ENCODE measurements at regions not wholly inside any gene's neighbourhood (a gene's known extent, or its start where the extent isn't known, plus 50 kb on each side); places are given as distances from the start of the nearest gene placed in this dataset.

DNA sequence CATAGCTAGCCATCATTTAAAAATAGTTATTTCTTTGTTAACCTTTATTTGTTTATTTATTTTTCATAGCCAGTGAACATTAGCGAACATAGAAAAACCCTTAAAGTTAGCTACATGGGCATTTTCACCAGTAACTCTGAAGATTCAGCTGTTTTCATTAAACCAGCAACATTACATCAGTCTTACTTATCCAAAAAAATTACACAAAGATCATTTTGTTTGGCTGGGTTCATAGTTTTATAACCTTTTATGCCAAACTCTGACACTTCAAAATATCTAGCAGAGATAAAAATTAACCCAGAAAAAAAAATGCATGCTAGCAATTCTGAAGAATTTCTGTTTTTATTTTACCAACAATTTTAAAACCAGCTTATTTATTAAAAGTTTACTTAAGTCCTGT is 784.1 kb downstream of the PCDH18 start:
- no peak overlapping the region for H3K4me3 ChIP-seq (ENCODE audit: control insufficient read depth, low read depth, low read length)
- DNase-seq (ENCODE audit: low read depth) = no peak
- TF ChIP-seq, protein P1, sequence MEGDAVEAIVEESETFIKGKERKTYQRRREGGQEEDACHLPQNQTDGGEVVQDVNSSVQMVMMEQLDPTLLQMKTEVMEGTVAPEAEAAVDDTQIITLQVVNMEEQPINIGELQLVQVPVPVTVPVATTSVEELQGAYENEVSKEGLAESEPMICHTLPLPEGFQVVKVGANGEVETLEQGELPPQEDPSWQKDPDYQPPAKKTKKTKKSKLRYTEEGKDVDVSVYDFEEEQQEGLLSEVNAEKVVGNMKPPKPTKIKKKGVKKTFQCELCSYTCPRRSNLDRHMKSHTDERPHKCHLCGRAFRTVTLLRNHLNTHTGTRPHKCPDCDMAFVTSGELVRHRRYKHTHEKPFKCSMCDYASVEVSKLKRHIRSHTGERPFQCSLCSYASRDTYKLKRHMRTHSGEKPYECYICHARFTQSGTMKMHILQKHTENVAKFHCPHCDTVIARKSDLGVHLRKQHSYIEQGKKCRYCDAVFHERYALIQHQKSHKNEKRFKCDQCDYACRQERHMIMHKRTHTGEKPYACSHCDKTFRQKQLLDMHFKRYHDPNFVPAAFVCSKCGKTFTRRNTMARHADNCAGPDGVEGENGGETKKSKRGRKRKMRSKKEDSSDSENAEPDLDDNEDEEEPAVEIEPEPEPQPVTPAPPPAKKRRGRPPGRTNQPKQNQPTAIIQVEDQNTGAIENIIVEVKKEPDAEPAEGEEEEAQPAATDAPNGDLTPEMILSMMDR (IDR thresholded peaks at IDR 0.05; ENCODE audit: control insufficient read depth, insufficient read depth, low read depth, low read length, missing control alignments) = no peak

DNA sequence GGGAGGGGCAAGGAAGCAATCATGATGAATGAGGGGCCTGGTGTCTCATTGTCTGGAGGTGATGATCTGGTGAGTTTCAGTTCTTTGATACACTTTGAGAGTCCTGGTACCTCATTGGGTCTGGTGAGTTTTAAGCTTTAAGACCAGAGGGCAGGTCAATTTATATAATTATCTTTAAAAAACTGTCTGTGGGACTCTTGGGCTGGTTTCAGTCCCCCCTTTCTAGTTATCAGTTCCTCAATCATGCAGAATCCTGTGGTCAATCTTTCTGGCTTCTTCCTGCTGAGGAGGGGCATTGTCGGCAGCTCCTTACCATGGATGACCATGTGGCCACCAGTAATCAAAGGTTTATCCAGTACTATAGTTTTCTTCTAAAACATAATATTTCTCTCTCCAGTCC is 789.1 kb downstream of the PCDH18 start:
- no peak for DNase-seq (ENCODE audit: low read depth)
- TF ChIP-seq, protein P1 (IDR thresholded peaks at IDR 0.05; ENCODE audit: control insufficient read depth, insufficient read depth, low read depth, low read length, missing control alignments) = no peak
- no peak overlapping the region for H3K4me3 ChIP-seq (ENCODE audit: control insufficient read depth, low read depth, low read length)

DNA sequence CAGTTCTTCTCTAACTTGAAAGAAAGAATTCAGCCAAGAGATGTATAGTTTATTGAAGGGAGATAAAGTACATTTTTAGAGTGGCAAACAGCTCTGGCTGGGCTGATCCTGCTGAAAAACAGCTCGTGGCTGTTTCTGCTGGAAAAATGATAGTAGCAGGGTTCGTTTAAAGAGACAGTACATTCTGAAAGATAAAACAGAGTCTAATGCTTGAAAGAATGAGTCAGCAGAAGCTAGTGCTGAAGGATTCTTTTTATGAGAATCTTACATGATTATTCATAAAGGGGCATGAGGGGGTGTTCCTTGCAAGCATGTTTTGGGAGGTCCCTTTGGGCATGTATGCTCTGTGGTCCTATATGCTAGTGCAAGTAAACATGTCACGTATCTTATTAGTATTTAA is 790.0 kb downstream of the PCDH18 start:
- TF ChIP-seq, protein P1 (IDR thresholded peaks at IDR 0.05; ENCODE audit: control insufficient read depth, insufficient read depth, low read depth, low read length, missing control alignments) = no peak
- H3K4me3 ChIP-seq (ENCODE audit: control insufficient read depth, low read depth, low read length) = no peak overlapping the region
- no peak for DNase-seq (ENCODE audit: low read depth)

DNA sequence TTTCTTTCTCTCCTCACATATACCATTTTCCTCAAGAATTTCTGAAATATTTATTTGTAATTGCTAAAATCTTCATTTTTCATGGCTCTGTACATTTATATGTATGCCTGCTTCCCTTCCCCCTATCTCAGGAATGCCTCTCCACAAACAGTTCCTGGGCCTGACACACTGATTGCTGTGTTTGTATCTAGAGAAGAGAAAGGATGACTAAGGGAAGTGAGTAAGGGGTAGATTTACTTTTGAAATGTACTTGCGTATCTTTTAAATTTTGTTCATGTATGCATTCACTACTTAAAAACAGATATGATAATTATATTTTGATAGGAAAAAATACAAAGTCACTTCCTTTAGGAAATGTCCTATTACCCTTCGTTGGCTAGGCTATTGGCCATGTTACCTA is 790.8 kb downstream of the PCDH18 start:
- DNase-seq (ENCODE audit: low read depth) = no peak
- TF ChIP-seq, protein P1 (IDR thresholded peaks at IDR 0.05; ENCODE audit: control insufficient read depth, insufficient read depth, low read depth, low read length, missing control alignments) = no peak
- H3K4me3 ChIP-seq (ENCODE audit: control insufficient read depth, low read depth, low read length) = no peak overlapping the region

GRCh38 chr4:136740326-136740725 is 792.0 kb downstream of the PCDH18 start:
- TF ChIP-seq, protein P1 (IDR thresholded peaks at IDR 0.05; ENCODE audit: control insufficient read depth, insufficient read depth, low read depth, low read length, missing control alignments) = no peak
- no peak for DNase-seq (ENCODE audit: low read depth)
- no peak overlapping the region for H3K4me3 ChIP-seq (ENCODE audit: control insufficient read depth, low read depth, low read length)

- DNase-seq (ENCODE audit: low read depth) = no peak
- H3K4me3 ChIP-seq (ENCODE audit: control insufficient read depth, low read depth, low read length) = no peak overlapping the region
- TF ChIP-seq, protein P1 (IDR thresholded peaks at IDR 0.05; ENCODE audit: control insufficient read depth, insufficient read depth, low read depth, low read length, missing control alignments) = no peak
Measured at GRCh38 chr4:136737066-136737465, 795.2 kb downstream of the PCDH18 start.

DNA sequence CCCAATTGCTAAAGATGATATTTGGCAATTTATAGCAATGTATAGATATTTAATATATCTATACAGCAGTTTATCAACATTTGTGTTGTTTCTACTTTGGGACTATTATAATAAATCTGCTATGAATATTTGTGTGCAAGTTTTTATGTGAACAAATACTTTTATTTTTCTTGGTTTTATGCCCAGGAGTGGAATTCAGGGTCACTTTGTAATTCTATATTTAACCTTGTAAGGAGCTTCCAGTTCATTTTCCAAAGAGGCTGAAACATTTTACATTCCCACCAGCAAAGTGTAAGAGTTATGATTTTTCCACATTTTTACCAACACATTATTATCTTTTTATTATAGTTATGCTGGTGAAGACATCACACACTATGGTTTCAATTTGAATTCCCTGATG is 801.3 kb downstream of the PCDH18 start:
- TF ChIP-seq, protein P1 (IDR thresholded peaks at IDR 0.05; ENCODE audit: control insufficient read depth, insufficient read depth, low read depth, low read length, missing control alignments) = no peak
- no peak overlapping the region for H3K4me3 ChIP-seq (ENCODE audit: control insufficient read depth, low read depth, low read length)
- no peak for DNase-seq (ENCODE audit: low read depth)
